Activated T-cell treated with anti-CD3 and anti-CD28 coated beads for 24 hours (primary cell): ENCODE measurements at regions not wholly inside any gene's neighbourhood (a gene's known extent, or its start where the extent isn't known, plus 50 kb on each side); places are given as distances from the start of the nearest gene placed in this dataset.
"Not testable (repeated sequence)": the region's sequence is repeated elsewhere in the genome, so short reads cannot be mapped to it uniquely, and the experiment has no call there.

ENCODE experiments used
- DNase-seq: peaks from one replicate; pipeline ENCODE4 v3.0.0-alpha.2; 2020; ENCODE audit warnings: low read depth

- not testable (repeated sequence) for DNase-seq
Observed at GRCh38 chr5:105998991-105999390, 1671.7 kb downstream of the EFNA5 start.

- DNase-seq: no peak
Observed at GRCh38 chr5:105993027-105993426, 1677.7 kb downstream of the EFNA5 start.

GRCh38 chr5:105982526-105982925, 1688.2 kb downstream of the EFNA5 start:
- no peak for DNase-seq

- no peak for DNase-seq
Observed at GRCh38 chr5:105978011-105978410, 1692.7 kb downstream of the EFNA5 start.

GRCh38 chr5:105977163-105977562, 1693.6 kb downstream of the EFNA5 start:
- DNase-seq: no peak

GRCh38 chr5:105970919-105971318, 1699.8 kb downstream of the EFNA5 start:
- no peak for DNase-seq

GRCh38 chr5:105968981-105969380, 1701.8 kb downstream of the EFNA5 start:
- DNase-seq: no peak

GRCh38 chr5:105963696-105964255, 1707.0 kb downstream of the EFNA5 start:
- no peak for DNase-seq

GRCh38 chr5:105961572-105961971, 1709.2 kb downstream of the EFNA5 start:
- no peak for DNase-seq

- DNase-seq: no peak
Observed at GRCh38 chr5:105956456-105957196, 1714.1 kb downstream of the EFNA5 start.

- no peak for DNase-seq
Observed at GRCh38 chr5:105954341-105954740, 1716.4 kb downstream of the EFNA5 start.

GRCh38 chr5:105953616-105954015, 1717.1 kb downstream of the EFNA5 start:
- no peak for DNase-seq

- no peak for DNase-seq
Observed at GRCh38 chr5:105952875-105953274, 1717.9 kb downstream of the EFNA5 start.

GRCh38 chr5:105947461-105947860, 1723.3 kb downstream of the EFNA5 start:
- DNase-seq: no peak

- DNase-seq: no peak
Observed at GRCh38 chr5:105945203-105945972, 1725.3 kb downstream of the EFNA5 start.

GRCh38 chr5:105940181-105940580, 1730.6 kb downstream of the EFNA5 start:
- DNase-seq: no peak

- no peak for DNase-seq
Observed at GRCh38 chr5:105934171-105934570, 1736.6 kb downstream of the EFNA5 start.

- no peak for DNase-seq
Observed at GRCh38 chr5:105931881-105932421, 1738.8 kb downstream of the EFNA5 start.

GRCh38 chr5:105929858-105930257, 1740.9 kb downstream of the EFNA5 start:
- no peak for DNase-seq

GRCh38 chr5:105924366-105924765, 1746.4 kb downstream of the EFNA5 start:
- DNase-seq: no peak

GRCh38 chr5:105922574-105922973, 1748.2 kb downstream of the EFNA5 start:
- DNase-seq: no peak

- no peak for DNase-seq
Observed at GRCh38 chr5:105922080-105922479, 1748.7 kb downstream of the EFNA5 start.

GRCh38 chr5:105917189-105917588, 1753.5 kb downstream of the EFNA5 start:
- no peak for DNase-seq
